ENCODE measurements at regions not wholly inside any gene's neighbourhood (a gene's known extent, or its start where the extent isn't known, plus 50 kb on each side); places are given as distances from the start of the nearest gene placed in this dataset.

- no peak for DNase-seq
- H3K36me3 ChIP-seq: no peaks in the 10 kb centered on the region
- H3K4me3 ChIP-seq (ENCODE audit: low read depth, low read length): no peak overlapping the region
- H3K27me3 ChIP-seq: no peaks in the 10 kb centered on the region
- H3K9me3 ChIP-seq: no peaks in the 10 kb centered on the region
- TF ChIP-seq, protein P1, sequence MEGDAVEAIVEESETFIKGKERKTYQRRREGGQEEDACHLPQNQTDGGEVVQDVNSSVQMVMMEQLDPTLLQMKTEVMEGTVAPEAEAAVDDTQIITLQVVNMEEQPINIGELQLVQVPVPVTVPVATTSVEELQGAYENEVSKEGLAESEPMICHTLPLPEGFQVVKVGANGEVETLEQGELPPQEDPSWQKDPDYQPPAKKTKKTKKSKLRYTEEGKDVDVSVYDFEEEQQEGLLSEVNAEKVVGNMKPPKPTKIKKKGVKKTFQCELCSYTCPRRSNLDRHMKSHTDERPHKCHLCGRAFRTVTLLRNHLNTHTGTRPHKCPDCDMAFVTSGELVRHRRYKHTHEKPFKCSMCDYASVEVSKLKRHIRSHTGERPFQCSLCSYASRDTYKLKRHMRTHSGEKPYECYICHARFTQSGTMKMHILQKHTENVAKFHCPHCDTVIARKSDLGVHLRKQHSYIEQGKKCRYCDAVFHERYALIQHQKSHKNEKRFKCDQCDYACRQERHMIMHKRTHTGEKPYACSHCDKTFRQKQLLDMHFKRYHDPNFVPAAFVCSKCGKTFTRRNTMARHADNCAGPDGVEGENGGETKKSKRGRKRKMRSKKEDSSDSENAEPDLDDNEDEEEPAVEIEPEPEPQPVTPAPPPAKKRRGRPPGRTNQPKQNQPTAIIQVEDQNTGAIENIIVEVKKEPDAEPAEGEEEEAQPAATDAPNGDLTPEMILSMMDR (IDR thresholded peaks at IDR 0.05; ENCODE audit: low read depth, low read length): no peak
- no peaks in the 10 kb centered on the region for H3K4me1 ChIP-seq
Measured at GRCh38 chrX:1031521-1032430, 180.7 kb downstream of the CRLF2 start.

DNA sequence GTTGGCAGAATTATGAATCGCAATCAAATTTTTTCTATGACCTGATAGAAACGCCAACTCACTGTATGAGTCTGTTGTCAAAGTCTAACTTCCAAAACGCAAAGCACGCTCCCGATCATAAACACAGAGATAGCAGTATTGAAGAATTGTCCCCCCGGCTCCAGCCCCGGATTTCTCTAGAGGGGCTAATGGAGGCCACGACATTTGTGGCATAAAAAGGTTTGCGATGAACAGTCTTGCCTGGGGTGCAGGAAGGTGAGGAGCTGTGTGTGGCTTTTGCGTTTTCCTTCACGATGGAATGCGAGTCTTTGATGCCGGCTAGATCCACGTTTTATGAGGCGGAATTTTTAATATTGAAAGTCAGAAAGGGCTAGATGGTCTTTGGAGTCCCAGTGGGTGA, 183.0 kb downstream of the CRLF2 start:
- TF ChIP-seq, protein P1 (IDR thresholded peaks at IDR 0.05; ENCODE audit: low read depth, low read length): no peak
- H3K27me3 ChIP-seq: no peaks in the 10 kb centered on the region
- no peak for DNase-seq
- no peaks in the 10 kb centered on the region for H3K9me3 ChIP-seq
- H3K4me1 ChIP-seq: no peaks in the 10 kb centered on the region
- H3K36me3 ChIP-seq: no peaks in the 10 kb centered on the region
- no peak overlapping the region for H3K4me3 ChIP-seq (ENCODE audit: low read depth, low read length)

DNA sequence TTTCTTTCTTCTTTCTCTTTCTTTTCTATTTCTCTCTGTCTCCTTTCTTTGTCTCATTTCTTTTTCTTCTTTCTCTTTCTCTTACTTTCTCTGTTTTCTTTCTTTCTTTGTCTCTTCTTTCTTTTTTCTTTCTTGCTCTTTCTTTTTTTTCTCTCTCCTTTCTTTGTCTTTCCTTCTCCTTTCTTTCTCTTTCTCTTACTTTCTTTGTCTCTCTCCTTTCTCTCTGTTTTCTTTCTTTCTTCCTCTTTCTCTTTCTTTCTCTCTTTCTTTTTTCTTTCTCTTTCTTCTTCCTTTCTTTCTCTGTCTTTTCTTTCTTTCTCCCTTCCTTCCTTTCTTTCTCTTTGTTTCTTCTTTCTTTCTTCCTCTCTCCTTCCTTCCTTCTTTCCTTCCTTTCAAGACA, 184.8 kb downstream of the CRLF2 start:
- Histone ChIP-seq H3K27me3 (no peaks in the 10 kb centered on the region), H3K4me3 (ENCODE audit: low read depth, low read length) (no peak overlapping the region), H3K4me1 (no peaks in the 10 kb centered on the region), H3K36me3 (no peaks in the 10 kb centered on the region), H3K9me3 (no peaks in the 10 kb centered on the region)
- DNase-seq: no peak
- TF ChIP-seq, protein P1 (IDR thresholded peaks at IDR 0.05; ENCODE audit: low read depth, low read length): no peak

DNA sequence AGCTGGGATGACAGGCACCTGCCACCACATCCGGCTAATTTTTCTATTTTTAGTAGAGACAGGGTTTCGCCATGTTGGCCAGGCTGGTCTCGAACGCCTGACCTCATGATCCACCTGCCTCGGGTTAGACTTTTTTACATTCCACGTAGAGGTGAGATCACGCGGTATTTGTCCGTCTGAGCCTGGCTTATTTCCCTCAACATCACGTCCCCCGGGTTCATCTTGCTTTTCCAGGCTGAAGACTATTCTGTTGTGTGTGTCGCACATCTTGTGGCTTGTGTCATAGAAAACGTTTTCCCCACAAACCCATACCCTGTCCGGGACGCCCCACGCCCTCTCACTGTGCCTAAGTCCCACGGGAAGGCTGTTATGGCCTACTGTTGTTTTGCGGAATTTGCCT, 185.3 kb downstream of the CRLF2 start:
- Histone ChIP-seq H3K36me3 (no peaks in the 10 kb centered on the region), H3K4me3 (ENCODE audit: low read depth, low read length) (no peak overlapping the region), H3K9me3 (no peaks in the 10 kb centered on the region), H3K27me3 (no peaks in the 10 kb centered on the region), H3K4me1 (no peaks in the 10 kb centered on the region)
- TF ChIP-seq, protein P1 (IDR thresholded peaks at IDR 0.05; ENCODE audit: low read depth, low read length): no peak
- DNase-seq: no peak

- Histone ChIP-seq H3K4me1 (no peaks in the 10 kb centered on the region), H3K27me3 (no peaks in the 10 kb centered on the region), H3K4me3 (ENCODE audit: low read depth, low read length) (no peak overlapping the region), H3K9me3 (no peaks in the 10 kb centered on the region), H3K36me3 (no peaks in the 10 kb centered on the region)
- TF ChIP-seq, protein P1 (IDR thresholded peaks at IDR 0.05; ENCODE audit: low read depth, low read length): no peak
- no peak for DNase-seq
Measured at GRCh38 chrX:1026263-1027015, 186.0 kb downstream of the CRLF2 start.

GRCh38 chrX:1025413-1025812, 187.0 kb downstream of the CRLF2 start:
- H3K36me3 ChIP-seq: no peaks in the 10 kb centered on the region
- no peaks in the 10 kb centered on the region for H3K9me3 ChIP-seq
- no peaks in the 10 kb centered on the region for H3K4me1 ChIP-seq
- no peak overlapping the region for H3K4me3 ChIP-seq (ENCODE audit: low read depth, low read length)
- DNase-seq: no peak
- H3K27me3 ChIP-seq: no peaks in the 10 kb centered on the region
- TF ChIP-seq, protein P1 (IDR thresholded peaks at IDR 0.05; ENCODE audit: low read depth, low read length): no peak

Measured in BE2C (cell line).